GM12892 (cell line): ENCODE measurements at regions not wholly inside any gene's neighbourhood (a gene's known extent, or its start where the extent isn't known, plus 50 kb on each side); places are given as distances from the start of the nearest gene placed in this dataset.

Source experiments
- POLR2A ChIP-seq: IDR thresholded peaks from 2 replicates; pipeline ENCODE4 v1.6.1; 2011; ENCODE audit warnings: low read depth, low read length, control low read depth
- POLR2AphosphoS5 ChIP-seq: IDR thresholded peaks from 2 replicates; pipeline ENCODE4 v1.6.1; 2011; ENCODE audit warnings: low read depth, low read length, control low read depth

- no peak for TF ChIP-seq POLR2A
- TF ChIP-seq POLR2AphosphoS5, result no peak
Observed at GRCh38 chr11:90321018-90321417, 98.2 kb upstream of the CHORDC1 start.
